ENCODE measurements at regions not wholly inside any gene's neighbourhood (a gene's known extent, or its start where the extent isn't known, plus 50 kb on each side); places are given as distances from the start of the nearest gene placed in this dataset.

- TF ChIP-seq CTCF (IDR thresholded peaks at IDR 0.05; ENCODE audit: borderline replicate concordance, extremely low read depth, low read length, poor library complexity, severe bottlenecking): no peak
- no peak for TF ChIP-seq EZH2 (IDR thresholded peaks at IDR 0.05; ENCODE audit: borderline replicate concordance, low read depth, low read length, severe bottlenecking)
- Histone ChIP-seq H3K4me2 (ENCODE audit: insufficient read depth, low read length) (no peak overlapping the region), H3K4me3 (ENCODE audit: low read depth in 1 of 2, low read length in 2 of 2) (no peak overlapping the region), H3K27ac (ENCODE audit: low read length) (no peak overlapping the region), H3K9me3 (ENCODE audit: insufficient read depth, low read length, severe bottlenecking) (no peaks in the 10 kb centered on the region), H3K9ac (ENCODE audit: low read depth, low read length) (no peak overlapping the region), H4K20me1 (ENCODE audit: insufficient read depth, low read length) (no peaks in the 10 kb centered on the region), H3K27me3 (ENCODE audit: insufficient read depth, low read length, poor library complexity) (no peaks in the 10 kb centered on the region), H3K4me1 (ENCODE audit: insufficient read depth, low read length) (no peaks in the 10 kb centered on the region), H2AFZ (ENCODE audit: low read depth, low read length) (no peak overlapping the region), H3K79me2 (ENCODE audit: insufficient read depth, low read length) (no peaks in the 10 kb centered on the region), H3K36me3 (ENCODE audit: insufficient read depth, low read length) (no peaks in the 10 kb centered on the region)
- ATAC-seq (ENCODE audit: insufficient read depth, low read depth) (no peak), DNase-seq (no peak)
Observed at GRCh38 chr5:18968966-18969365, 1019.0 kb downstream of the CDH18 start.

GRCh38 chr5:18970000-18970399, 1018.0 kb downstream of the CDH18 start:
- H3K9me3 ChIP-seq (ENCODE audit: insufficient read depth, low read length, severe bottlenecking): no peaks in the 10 kb centered on the region
- H3K4me3 ChIP-seq (ENCODE audit: low read depth in 1 of 2, low read length in 2 of 2): no peak overlapping the region
- ATAC-seq (ENCODE audit: insufficient read depth, low read depth) (no peak), DNase-seq (no peak)
- no peak overlapping the region for H3K4me2 ChIP-seq (ENCODE audit: insufficient read depth, low read length)
- no peaks in the 10 kb centered on the region for H3K27me3 ChIP-seq (ENCODE audit: insufficient read depth, low read length, poor library complexity)
- TF ChIP-seq CTCF (IDR thresholded peaks at IDR 0.05; ENCODE audit: borderline replicate concordance, extremely low read depth, low read length, poor library complexity, severe bottlenecking): no peak
- TF ChIP-seq EZH2 (IDR thresholded peaks at IDR 0.05; ENCODE audit: borderline replicate concordance, low read depth, low read length, severe bottlenecking): no peak
- H2AFZ ChIP-seq (ENCODE audit: low read depth, low read length): no peak overlapping the region
- no peaks in the 10 kb centered on the region for H3K4me1 ChIP-seq (ENCODE audit: insufficient read depth, low read length)
- H4K20me1 ChIP-seq (ENCODE audit: insufficient read depth, low read length): no peaks in the 10 kb centered on the region
- H3K27ac ChIP-seq (ENCODE audit: low read length): no peak overlapping the region
- H3K9ac ChIP-seq (ENCODE audit: low read depth, low read length): no peak overlapping the region
- no peaks in the 10 kb centered on the region for H3K79me2 ChIP-seq (ENCODE audit: insufficient read depth, low read length)
- no peaks in the 10 kb centered on the region for H3K36me3 ChIP-seq (ENCODE audit: insufficient read depth, low read length)

- Histone ChIP-seq H4K20me1 (ENCODE audit: insufficient read depth, low read length) (no peaks in the 10 kb centered on the region), H3K27ac (ENCODE audit: low read length) (no peak overlapping the region)
Observed at GRCh38 chr5:18972177-18972576, 1015.8 kb downstream of the CDH18 start.

More at GRCh38 chr5:18972177-18972576, 1015.8 kb downstream of the CDH18 start:
- H3K4me3 ChIP-seq (ENCODE audit: low read depth in 1 of 2, low read length in 2 of 2): no peak overlapping the region
- H3K36me3 ChIP-seq (ENCODE audit: insufficient read depth, low read length): no peaks in the 10 kb centered on the region
- no peaks in the 10 kb centered on the region for H3K27me3 ChIP-seq (ENCODE audit: insufficient read depth, low read length, poor library complexity)
- H3K4me2 ChIP-seq (ENCODE audit: insufficient read depth, low read length): no peak overlapping the region
- H3K9ac ChIP-seq (ENCODE audit: low read depth, low read length): no peak overlapping the region
- no peak overlapping the region for H2AFZ ChIP-seq (ENCODE audit: low read depth, low read length)
- H3K9me3 ChIP-seq (ENCODE audit: insufficient read depth, low read length, severe bottlenecking): no peaks in the 10 kb centered on the region
- no peak for ATAC-seq (ENCODE audit: insufficient read depth, low read depth)
- TF ChIP-seq EZH2 (IDR thresholded peaks at IDR 0.05; ENCODE audit: borderline replicate concordance, low read depth, low read length, severe bottlenecking): no peak
- TF ChIP-seq CTCF (IDR thresholded peaks at IDR 0.05; ENCODE audit: borderline replicate concordance, extremely low read depth, low read length, poor library complexity, severe bottlenecking): no peak
- DNase-seq: no peak
- no peaks in the 10 kb centered on the region for H3K79me2 ChIP-seq (ENCODE audit: insufficient read depth, low read length)
- H3K4me1 ChIP-seq (ENCODE audit: insufficient read depth, low read length): no peaks in the 10 kb centered on the region

Data from DND-41 (cell line).